ENCODE measurements at regions not wholly inside any gene's neighbourhood (a gene's known extent, or its start where the extent isn't known, plus 50 kb on each side); places are given as distances from the start of the nearest gene placed in this dataset.

- Histone ChIP-seq H3K4me3 (no peak overlapping the region), H3F3A (ENCODE audit: low read depth) (no peaks in the 10 kb centered on the region), H4K20me1 (ENCODE audit: low read depth) (no peaks in the 10 kb centered on the region), H2AFZ (replicated peaks) (peak overlapping the region; percentile 45), H3K27me3 (no peaks in the 10 kb centered on the region), H3K4me2 (no peak overlapping the region), H3K9me3 (ENCODE audit: low read depth) (no peaks in the 10 kb centered on the region), H3K27ac (no peak overlapping the region), H3K79me2 (ENCODE audit: low read depth) (no peaks in the 10 kb centered on the region), H3K36me3 (no peaks in the 10 kb centered on the region), H3K9ac (no peak overlapping the region), H3K4me1 (no peaks in the 10 kb centered on the region)
- TF ChIP-seq EZH2 (IDR thresholded peaks at IDR 0.05) (no peak), CTCF (IDR thresholded peaks at IDR 0.05) (no peak), EZH2phosphoT487 (IDR thresholded peaks at IDR 0.05) (no peak)
- H3K36me3 Mint-ChIP-seq = no peaks in the 10 kb centered on the region
- no peak overlapping the region for H3K4me3 Mint-ChIP-seq
- no peaks in the 10 kb centered on the region for H3K4me1 Mint-ChIP-seq
- H3K27ac Mint-ChIP-seq = no peak overlapping the region
- no peaks in the 10 kb centered on the region for H3K27me3 Mint-ChIP-seq (ENCODE audit: insufficient read depth, low read depth)
- no peak for DNase-seq (ENCODE audit: low spot score)
- H3K9me3 Mint-ChIP-seq = no peaks in the 10 kb centered on the region
These were observed 81.3 kb downstream of the SLITRK6 start for GRCh38 chr13:85717921-85718320.

- Histone ChIP-seq H3K9ac (no peak overlapping the region), H3K4me3 (no peak overlapping the region), H2AFZ (replicated peaks) (no peak overlapping the region), H3K9me3 (ENCODE audit: low read depth) (no peaks in the 10 kb centered on the region), H4K20me1 (ENCODE audit: low read depth) (no peaks in the 10 kb centered on the region), H3K4me1 (no peaks in the 10 kb centered on the region), H3F3A (ENCODE audit: low read depth) (no peaks in the 10 kb centered on the region), H3K36me3 (no peaks in the 10 kb centered on the region), H3K27ac (no peak overlapping the region), H3K27me3 (no peaks in the 10 kb centered on the region), H3K79me2 (ENCODE audit: low read depth) (no peaks in the 10 kb centered on the region), H3K4me2 (no peak overlapping the region)
- H3K36me3 Mint-ChIP-seq = no peaks in the 10 kb centered on the region
- DNase-seq (ENCODE audit: low spot score) = no peak
- no peaks in the 10 kb centered on the region for H3K4me1 Mint-ChIP-seq
- no peak overlapping the region for H3K27ac Mint-ChIP-seq
- no peak overlapping the region for H3K4me3 Mint-ChIP-seq
- H3K9me3 Mint-ChIP-seq = no peaks in the 10 kb centered on the region
- TF ChIP-seq EZH2 (IDR thresholded peaks at IDR 0.05) (no peak), EZH2phosphoT487 (IDR thresholded peaks at IDR 0.05) (no peak), CTCF (IDR thresholded peaks at IDR 0.05) (no peak)
- peaks cover 2% of the 10 kb centered on the region for H3K27me3 Mint-ChIP-seq (ENCODE audit: insufficient read depth, low read depth)
These were observed 88.7 kb downstream of the SLITRK6 start for GRCh38 chr13:85710545-85710944.

- H3K4me1 ChIP-seq = no peaks in the 10 kb centered on the region
- no peak overlapping the region for H3K4me3 Mint-ChIP-seq
- H2AFZ ChIP-seq (replicated peaks) = no peak overlapping the region
- H4K20me1 ChIP-seq (ENCODE audit: low read depth) = no peaks in the 10 kb centered on the region
- TF ChIP-seq CTCF (IDR thresholded peaks at IDR 0.05) (no peak), EZH2 (IDR thresholded peaks at IDR 0.05) (no peak), EZH2phosphoT487 (IDR thresholded peaks at IDR 0.05) (no peak)
- H3K79me2 ChIP-seq (ENCODE audit: low read depth) = no peaks in the 10 kb centered on the region
- H3K36me3 ChIP-seq = no peaks in the 10 kb centered on the region
- no peak for DNase-seq (ENCODE audit: low spot score)
- no peak overlapping the region for H3K9ac ChIP-seq
- no peaks in the 10 kb centered on the region for H3K36me3 Mint-ChIP-seq
- no peak overlapping the region for H3K4me2 ChIP-seq
- no peaks in the 10 kb centered on the region for H3K9me3 Mint-ChIP-seq
- no peak overlapping the region for H3K4me3 ChIP-seq
- H3K27me3 ChIP-seq = no peaks in the 10 kb centered on the region
- H3K27ac ChIP-seq = no peak overlapping the region
- peaks cover 2% of the 10 kb centered on the region for H3K27me3 Mint-ChIP-seq (ENCODE audit: insufficient read depth, low read depth)
- no peaks in the 10 kb centered on the region for H3F3A ChIP-seq (ENCODE audit: low read depth)
- H3K27ac Mint-ChIP-seq = no peak overlapping the region
- H3K4me1 Mint-ChIP-seq = no peaks in the 10 kb centered on the region
- no peaks in the 10 kb centered on the region for H3K9me3 ChIP-seq (ENCODE audit: low read depth)
These were observed 89.5 kb downstream of the SLITRK6 start for GRCh38 chr13:85709721-85710120.

- Histone ChIP-seq H3K79me2 (ENCODE audit: low read depth) (no peaks in the 10 kb centered on the region), H3K36me3 (no peaks in the 10 kb centered on the region), H2AFZ (replicated peaks) (no peak overlapping the region), H3K4me1 (no peaks in the 10 kb centered on the region), H3K9me3 (ENCODE audit: low read depth) (no peaks in the 10 kb centered on the region), H3F3A (ENCODE audit: low read depth) (no peaks in the 10 kb centered on the region), H4K20me1 (ENCODE audit: low read depth) (no peaks in the 10 kb centered on the region), H3K4me2 (no peak overlapping the region), H3K27me3 (no peaks in the 10 kb centered on the region), H3K9ac (no peak overlapping the region), H3K4me3 (no peak overlapping the region), H3K27ac (no peak overlapping the region)
- Mint-ChIP-seq H3K4me1 (no peaks in the 10 kb centered on the region), H3K27me3 (ENCODE audit: insufficient read depth, low read depth) (peaks cover 2% of the 10 kb centered on the region), H3K27ac (no peak overlapping the region), H3K4me3 (no peak overlapping the region), H3K36me3 (no peaks in the 10 kb centered on the region), H3K9me3 (no peaks in the 10 kb centered on the region)
- DNase-seq (ENCODE audit: low spot score) = no peak
- TF ChIP-seq EZH2phosphoT487 (IDR thresholded peaks at IDR 0.05) (no peak), CTCF (IDR thresholded peaks at IDR 0.05) (no peak), EZH2 (IDR thresholded peaks at IDR 0.05) (no peak)
These were observed 90.1 kb downstream of the SLITRK6 start for GRCh38 chr13:85709072-85709471.
